ENCODE measurements at regions not wholly inside any gene's neighbourhood (a gene's known extent, or its start where the extent isn't known, plus 50 kb on each side); places are given as distances from the start of the nearest gene placed in this dataset.

DNA sequence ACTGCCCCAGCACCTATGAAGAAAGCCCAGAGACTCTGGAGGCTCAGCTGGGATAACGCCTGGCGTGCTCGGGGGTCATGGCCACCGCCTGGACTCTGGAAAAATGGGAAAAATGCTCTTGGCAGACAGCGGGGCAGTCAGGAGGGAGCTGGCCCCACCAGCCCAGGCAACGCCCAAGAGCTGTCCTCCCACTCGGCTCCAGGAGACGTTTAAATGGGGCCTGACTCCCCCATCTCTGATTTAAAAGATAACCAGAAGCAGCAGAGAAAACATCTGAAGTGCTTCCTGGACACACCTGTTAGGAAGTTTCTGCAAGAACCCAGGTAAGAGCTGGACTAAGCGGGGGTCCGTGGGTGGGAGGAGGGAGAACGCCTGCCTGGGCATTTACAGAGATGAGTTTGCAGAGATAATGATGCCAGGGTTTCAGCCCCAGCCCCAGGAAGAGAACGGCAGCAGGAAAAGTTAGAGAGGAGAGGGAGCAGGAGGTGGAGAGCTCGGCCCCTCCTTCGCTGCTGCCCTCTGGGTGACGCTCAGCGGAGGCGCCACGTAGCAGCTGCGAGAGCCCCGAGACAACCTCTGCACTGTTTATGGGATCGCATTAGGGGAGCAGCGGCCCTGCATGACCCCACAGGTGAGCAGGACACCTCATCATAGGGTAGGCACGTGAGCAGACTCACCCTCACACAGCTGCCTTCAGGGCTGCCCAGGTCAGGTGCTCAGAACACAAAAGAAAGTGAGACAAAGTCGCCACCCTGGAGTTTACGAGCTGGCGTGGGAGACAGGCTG is 83.5 kb upstream of the INSIG1 start:
- intact Hi-C loops (cut with micrococcal nuclease) = loop anchor here (2.0 kb wide), 1 partner anchor 25 kb away; no protein-coding TSS in a partner anchor

DNA sequence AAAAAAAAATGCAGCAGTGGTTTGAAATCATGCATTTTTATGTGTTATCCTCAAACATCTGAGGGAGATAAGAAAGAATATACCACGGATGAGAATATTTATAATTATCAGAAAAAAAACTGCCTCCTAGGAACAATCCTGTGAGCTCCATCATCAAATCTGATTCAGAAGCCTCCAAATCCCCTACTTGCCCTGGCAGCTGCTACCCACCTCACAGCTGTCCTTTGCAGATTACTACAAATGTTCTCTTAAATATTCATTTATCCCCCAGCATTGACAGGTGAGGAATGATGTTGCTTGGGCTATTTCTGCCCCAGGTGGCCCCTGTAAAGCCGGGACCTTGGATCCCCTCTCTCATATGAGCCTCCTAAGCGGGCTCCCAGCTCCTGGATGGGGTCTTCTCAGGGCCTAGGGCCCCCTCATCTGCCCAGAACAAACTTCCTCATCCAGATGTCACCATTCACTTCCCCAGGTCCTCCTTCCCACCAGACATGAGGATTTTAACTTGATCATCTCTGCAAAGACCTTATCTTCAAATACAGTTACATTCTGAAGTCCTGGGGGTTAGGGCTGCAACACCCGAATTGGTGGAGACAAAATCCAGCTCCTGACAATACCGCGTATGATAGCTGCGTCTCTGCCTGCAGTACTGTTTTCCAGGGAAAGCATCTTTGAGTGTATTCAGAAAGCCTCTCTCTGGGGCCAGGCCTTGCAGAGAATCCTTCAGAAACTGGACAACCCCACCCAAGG is 81.9 kb upstream of the INSIG1 start:
- intact Hi-C loops (cut with micrococcal nuclease) = loop anchor here (2.0 kb wide), 1 partner anchor 23 kb away; no protein-coding TSS in a partner anchor

DNA sequence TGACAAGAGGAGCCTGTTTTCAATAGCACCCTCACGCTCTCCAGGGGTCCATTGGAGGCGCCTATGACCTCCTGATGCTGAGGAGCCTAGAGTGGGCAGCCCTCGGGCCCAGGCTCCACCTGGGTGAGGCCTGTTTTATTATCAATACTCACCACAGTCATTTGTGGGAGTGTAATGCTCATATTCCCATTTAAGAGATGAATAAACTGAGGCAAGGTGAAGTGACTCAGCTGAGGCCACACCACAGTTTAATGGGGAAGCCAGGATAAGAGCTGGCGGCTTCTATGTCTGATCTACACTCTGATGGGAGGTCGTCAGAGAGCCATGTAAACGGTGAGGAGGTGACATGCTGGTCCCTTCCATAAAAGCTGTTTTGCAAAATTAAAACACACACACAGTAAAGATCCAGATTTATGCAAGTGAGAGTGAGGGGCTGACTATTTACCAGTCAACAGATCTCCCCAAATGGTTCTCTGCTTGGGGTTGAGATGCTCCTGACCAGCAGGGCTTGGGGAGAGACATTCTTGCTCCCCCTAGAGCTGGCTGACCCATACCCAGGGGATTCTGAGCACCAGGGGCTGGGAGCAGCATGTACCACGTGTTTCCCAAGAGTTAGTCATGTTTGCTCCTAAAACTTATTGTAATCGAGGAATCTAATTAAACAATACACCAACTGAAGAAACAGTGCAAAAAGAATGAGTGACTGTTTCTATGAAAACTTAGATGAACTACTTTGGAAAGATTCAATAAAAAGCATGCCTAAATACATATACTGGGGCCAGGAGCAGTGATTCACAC is 81.0 kb upstream of the INSIG1 start:
- intact Hi-C loops (cut with micrococcal nuclease) = no loop called here

DNA sequence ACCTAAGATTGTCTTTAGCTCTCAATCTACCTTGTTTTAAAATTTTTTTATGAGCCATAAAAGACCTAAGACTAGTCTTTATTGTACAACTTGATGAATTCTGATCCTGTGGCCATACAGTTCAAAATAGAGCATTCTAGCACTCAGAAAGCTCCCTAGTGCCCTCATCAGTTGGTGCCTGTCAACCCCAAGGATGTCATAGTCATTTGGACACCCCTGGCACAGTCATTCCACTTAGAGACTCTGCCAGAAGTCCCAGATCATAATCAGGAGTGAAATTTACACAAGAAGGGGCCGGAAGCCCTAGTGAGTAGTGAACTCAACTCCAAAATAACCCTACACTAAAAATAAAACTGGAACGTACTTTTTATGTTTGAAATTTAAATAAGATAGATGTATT is 80.0 kb upstream of the INSIG1 start:
- intact Hi-C loops (cut with micrococcal nuclease) = no loop called here

DNA sequence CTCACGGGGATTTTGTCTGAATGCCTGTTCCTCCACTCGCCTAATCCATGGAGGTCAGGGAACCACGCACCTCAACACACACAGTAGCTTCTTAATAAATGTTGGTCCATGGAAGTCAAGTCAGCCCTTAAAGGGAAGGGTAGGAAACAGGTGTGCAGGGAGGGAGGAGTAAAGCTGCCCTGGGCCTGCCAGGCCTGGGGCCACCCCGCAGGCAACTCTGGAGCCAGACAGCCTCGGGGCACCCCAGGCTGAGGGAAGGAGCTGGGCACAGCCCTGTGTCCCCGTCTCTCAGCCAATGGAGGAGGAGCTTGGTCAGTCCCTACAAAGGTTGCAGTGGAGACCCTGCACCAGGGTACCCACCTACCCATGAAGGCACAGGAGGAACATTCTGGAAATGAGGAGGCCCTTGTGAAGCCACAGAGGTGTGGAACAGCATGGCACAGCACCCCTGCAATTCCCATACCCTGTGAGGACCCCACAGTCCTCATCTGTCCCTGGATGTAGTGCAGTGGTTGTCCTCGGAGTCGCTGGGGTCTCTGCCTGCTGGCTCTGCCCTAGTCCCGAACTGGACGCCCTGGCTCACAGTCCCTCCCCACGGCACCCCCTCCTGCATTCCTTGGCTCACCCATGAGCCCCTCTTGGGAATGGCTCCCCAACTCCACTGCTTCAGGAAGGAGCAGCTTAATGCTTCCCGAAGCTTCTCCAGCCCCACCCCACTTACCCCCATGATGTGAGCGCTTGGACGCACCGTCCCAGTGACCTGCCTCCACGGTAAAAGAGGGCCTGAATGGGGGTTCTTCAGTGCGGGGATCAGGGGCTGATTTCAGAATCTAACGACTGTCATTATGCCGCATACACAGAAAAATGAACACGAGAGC is 79.2 kb upstream of the INSIG1 start:
- intact Hi-C loops (cut with micrococcal nuclease) = no loop called here

DNA sequence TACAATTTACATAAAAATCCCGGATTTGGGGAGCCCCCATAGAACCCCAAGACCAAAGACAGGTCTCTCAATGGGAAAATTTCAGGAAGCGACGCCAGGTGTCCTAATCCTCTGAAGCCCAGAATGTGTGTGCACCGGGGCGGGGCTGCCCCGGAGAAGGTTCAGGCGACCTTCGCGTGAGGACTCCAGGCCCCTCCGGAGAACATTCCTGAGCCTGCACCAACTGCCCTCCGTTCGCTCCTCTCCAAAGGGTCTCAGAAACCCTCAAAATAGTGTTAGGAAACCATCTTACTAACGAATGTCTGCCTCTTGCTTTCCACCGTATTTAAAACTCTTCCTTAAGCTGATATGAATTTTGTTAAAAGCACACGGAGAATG is 78.5 kb upstream of the INSIG1 start:
- intact Hi-C loops (cut with micrococcal nuclease) = no loop called here

DNA sequence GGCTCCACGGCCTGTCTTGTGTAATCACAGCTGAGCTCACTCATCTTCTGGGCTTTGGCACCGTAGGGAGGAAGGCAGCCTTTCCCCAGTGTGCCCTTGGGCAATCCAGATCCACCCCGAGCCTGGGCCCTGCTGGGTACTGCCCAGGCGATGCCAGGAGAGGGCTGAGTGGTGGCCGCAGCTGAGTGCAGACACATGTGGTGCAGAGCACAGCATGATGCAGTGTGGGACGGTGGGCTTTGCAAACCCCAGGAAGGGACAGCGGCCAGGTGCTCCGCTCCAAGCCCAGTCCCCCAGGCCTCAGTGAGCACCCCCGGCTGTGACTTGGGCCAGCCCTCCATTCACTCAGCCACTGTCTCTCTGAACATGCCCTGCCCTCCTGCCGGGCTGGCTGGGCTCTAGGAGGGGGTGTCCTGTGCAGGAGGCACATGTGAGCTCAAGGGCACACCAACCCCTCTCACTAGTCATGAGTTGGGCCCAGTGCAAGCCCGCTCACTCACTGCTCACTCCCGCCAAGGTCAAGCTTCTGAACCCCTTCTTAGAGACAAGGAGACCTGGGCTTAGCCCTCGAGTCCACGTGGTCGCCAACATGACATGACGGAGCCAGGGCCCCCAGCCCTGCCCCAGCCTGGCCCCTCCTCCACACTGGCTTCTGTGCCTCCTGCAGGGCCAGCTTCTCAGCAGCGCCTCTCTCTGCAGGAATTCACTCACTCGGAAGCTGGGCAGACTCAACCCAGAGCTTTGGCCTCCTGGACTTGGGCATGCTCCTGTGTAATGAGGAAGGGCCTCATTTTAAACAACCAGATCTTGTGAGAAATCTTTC is 77.5 kb upstream of the INSIG1 start:
- intact Hi-C loops (cut with micrococcal nuclease) = no loop called here

DNA sequence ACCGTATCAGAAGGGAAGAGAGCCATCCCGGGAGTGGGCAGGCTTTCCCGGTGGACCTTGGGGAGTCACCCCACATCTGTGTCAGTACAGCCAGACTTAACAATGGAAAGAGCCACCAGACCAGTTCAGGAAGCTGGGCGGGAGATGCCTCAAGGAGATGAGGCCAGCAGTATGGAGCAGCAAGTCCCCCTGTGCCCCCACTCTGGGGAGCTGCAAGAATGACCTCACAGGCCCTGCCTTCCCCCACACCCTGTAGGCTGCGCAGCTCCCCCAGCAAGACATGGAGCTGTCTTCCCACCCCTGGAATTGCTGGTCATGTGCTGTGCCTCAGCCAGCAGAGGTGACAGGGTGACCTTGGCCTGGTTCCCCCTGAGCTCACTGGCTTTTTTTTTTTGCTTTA is 76.8 kb upstream of the INSIG1 start:
- intact Hi-C loops (cut with micrococcal nuclease) = no loop called here

DNA sequence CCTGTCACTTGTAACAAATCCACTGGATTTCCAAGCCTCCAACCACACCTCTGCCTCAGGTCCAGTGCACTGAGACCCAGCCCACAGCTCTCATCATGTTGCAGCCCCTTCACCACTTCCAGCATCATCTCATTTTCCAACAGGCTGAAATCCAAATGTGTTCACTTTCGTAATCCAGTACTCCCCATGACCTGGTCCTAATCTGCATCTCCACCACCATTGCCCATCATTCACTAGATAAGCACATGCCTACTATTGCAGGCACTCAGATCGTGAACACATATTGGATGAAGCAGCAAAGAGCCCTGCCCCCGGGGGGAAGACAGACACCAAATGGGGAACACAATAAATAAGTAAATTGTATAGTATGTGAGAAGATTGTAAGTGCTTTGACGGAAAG is 76.1 kb upstream of the INSIG1 start:
- intact Hi-C loops (cut with micrococcal nuclease) = no loop called here

DNA sequence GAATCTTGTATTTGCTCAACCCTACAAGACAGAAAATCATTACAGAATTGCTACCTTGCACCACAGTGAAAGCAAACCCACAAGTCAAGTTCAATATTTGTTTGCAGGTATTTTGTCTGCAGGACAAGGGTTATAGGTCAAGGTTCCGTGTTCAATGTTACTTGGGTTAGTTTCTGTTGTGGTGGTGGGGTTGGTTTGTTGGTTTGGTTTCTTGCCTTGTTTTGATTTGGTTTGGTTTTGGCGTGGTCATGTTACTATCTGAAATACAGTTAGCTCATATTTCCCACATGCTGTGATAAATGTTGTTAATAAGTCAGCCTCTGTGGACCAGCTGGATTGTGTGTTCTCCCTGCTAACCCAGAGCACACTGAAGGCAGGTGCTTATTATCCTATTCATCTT is 75.6 kb upstream of the INSIG1 start:
- intact Hi-C loops (cut with micrococcal nuclease) = no loop called here

DNA sequence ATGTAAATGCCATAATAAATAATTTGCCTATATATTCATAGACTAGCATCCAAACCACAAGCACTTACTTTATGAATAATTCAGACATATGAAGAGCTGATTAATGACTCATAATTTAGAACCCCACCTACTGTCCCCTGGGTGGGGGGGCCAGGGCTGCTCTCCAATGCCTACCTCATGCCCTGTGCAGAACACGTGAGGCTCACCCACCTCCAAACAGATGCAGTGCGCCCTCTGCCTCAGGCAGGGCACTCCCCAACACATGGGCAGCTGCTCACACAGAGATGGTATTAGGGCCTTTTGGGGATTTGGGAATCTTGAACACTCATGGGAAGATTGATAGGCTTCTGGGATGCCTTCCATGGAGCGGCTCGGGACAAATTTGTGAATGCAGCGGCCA is 75.1 kb upstream of the INSIG1 start:
- intact Hi-C loops (cut with micrococcal nuclease) = no loop called here

DNA sequence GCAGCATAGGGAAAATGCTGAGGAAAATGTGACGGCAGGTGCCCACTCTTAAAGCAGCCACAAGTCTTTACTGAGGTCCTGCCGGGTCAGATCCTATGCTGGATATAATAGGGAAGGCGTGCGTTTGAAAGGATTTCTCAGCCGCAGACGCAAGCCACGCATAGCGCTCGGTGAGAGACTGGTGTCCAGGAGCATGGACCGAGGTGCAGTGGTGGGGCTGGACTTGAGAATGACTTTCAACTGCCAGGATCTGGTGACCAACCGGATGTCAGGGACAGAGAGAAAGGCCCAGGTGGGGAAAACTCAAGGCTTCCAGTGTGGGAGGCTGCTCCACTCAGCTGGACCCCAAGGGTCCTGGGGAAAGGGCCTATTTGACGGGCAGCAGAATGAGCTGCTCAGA is 74.7 kb upstream of the INSIG1 start:
- intact Hi-C loops (cut with micrococcal nuclease) = no loop called here

DNA sequence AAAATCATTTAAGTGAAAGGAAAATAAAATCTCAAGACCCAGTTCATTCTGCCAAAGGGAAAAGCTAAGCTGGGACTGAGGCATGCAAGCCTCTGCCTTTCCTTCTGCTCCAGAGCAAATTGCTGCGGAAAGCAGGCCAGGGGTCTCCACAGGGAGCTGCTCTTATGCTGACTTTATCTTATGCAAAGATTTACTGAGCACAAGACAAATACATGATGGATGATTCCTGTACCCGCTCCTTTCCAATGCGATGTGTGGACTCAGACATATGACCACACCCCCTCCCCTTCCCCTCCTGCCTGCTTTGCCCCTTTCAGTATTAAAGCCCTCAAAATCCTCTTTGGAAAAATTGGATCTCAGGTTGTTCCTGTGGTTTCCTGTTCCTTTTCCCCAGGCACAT is 74.2 kb upstream of the INSIG1 start:
- intact Hi-C loops (cut with micrococcal nuclease) = no loop called here

DNA sequence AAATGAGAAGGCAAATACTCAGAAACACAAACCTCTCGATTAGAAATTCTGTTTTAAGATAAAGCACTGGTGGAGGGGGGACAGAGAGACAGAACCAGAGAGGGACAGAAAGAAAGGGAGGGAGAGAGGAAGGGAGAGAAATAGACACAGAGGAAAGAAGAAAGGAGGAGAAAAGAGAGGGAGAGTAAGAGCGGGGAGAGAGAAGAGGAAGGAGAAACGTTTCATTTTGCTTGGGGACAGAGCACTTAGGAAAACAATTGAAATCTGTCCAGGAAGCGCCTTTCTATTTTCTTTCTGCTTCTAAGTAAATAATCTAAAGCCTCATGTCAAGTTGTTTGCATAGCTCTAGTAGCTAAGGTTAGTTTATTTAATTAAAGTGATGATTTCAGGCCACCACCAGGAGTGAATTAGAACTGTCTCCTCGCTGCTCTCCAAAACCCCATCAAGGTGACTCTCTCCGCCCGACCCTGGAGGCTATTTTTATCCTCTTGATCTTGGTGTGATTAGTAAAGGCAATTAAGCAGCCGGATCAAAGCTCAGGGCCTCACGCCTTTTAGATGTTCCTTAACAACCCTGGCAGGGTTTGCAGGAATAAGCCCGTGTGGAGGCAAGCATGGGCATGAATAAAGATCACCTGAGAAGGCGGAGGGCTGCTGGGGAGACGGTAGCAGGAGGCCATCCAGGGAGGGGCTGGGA is 73.4 kb upstream of the INSIG1 start:
- intact Hi-C loops (cut with micrococcal nuclease) = no loop called here

DNA sequence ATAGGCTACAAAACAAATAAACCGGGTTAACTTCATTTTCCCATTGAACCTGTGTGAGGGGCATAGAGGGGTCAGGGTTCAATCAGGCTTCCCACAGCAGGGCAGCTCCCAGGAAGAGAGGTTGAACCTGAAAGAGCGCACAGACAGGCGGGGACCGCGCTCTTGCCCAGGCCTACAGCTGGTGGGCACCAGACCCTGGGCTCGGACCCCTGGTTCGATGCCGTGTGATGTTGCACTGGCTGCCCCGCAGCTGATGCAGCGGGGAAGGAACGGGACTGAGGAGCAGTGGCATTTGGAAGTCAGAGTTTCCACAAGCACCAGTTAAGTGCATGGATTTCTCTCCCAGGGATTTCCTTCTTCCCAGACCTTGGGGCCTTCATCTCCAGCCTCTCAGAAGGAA is 72.6 kb upstream of the INSIG1 start:
- intact Hi-C loops (cut with micrococcal nuclease) = no loop called here

DNA sequence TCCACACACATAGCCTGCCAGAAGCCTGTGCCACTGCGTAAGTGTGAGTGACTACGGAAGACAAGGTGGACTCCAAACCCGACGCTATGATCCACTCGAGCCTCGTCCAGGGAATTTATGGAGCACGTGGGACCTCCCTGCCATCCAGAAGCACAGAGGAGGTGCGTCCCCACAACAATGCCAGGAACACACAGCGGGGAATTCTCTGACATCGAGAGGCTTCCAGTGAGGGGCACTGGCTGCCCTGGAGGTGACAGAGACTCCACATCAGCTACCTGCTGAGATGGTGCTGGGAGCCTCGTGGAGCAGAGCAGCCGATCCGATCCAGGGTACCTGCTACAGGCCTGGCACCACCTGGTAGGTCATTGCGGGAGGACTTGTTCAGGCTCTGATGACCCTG is 72.2 kb upstream of the INSIG1 start:
- intact Hi-C loops (cut with micrococcal nuclease) = no loop called here

DNA sequence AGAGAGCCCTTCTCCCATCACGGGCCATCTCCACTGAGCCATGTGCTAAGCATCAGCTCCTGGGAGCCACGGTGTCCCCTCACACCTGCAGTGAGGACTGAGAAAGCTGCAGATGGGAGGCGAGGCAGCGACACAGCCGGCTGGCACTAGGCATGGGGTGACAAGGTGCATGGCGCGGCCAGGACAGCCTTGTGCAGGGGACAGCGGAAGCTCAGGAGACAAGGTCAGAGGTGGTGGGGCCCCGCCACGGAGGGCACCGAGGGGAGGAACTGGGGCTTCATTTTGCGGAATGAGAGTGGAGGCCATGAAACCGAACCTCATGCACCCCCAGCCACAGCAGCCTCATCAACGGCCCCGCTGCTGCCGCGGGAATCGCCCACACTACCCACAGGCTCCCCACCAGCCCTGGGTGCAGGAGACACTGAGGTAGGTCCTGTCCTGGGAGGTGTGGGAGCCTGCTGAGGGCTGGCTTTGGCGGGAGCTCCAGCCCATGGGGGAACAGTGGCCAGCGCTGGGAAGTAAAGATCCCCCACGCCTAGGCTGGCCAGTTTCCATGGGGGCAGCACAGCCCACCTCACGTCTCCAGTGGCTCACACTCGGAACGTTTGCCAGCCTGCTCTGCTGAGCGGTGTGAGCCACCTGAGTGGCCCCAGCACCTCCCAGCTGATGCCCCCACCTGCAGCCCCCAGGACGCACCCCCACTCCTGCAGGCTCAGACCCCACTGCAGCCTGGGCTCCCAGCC is 71.2 kb upstream of the INSIG1 start:
- intact Hi-C loops (cut with micrococcal nuclease) = no loop called here

DNA sequence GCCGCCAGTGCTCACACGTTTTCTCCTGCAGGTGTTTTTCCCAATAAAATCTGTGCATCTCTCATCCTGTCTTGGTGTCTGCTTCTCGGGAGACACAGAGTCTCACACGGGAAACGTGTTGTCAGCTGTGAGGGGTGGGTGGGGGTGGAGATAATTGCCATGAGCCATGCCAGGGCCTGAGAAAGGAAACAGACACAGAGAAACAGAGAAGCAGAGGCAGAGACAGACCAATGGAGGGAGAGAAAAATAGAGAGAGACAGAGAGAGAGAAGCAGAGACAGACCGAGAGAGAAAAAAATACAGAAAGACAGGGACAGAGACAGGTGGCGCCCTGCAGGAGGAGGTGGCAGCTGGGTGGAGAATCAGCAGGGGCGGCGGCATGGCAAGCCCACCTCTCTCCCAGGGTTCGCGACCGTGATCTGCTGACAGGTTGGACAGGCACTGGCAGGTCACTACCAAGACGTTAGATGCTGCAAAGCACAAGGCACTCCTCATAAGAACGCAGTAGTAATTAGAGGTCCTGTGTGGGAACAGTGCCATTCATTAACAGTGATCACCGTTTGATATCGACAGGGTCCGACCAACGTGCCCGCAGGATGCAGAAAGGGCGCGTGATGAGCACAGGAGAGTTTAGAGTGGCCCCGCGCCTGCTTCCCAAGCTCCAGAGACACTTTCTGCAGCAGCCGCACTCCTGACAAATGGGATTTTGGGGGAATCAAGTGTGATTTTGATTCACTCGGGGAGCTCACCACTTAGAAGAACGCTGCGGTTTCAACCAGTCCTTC is 70.5 kb upstream of the INSIG1 start:
- intact Hi-C loops (cut with micrococcal nuclease) = no loop called here

Measured in T-helper 1 cell treated with Interleukin-12 subunit alpha and Interleukin-12 subunit beta and Interleukin-4 antibody, amounts not matched to agents 30 ng/mL and 1 ng/mL, for 36 hours (primary cell).